Chondrocyte (in vitro differentiated cells): ENCODE measurements at regions not wholly inside any gene's neighbourhood (a gene's known extent, or its start where the extent isn't known, plus 50 kb on each side); places are given as distances from the start of the nearest gene placed in this dataset.

ENCODE experiments used
- DNase-seq: peaks from one replicate; pipeline ENCODE4 v3.0.0; 2021; ENCODE audit warnings: mixed read lengths, low spot score
- H3K27ac Mint-ChIP-seq: one replicate; pipeline ENCODE4 v1.8.0; 2021; ENCODE audit warnings: mild to moderate bottlenecking, moderate library complexity, mixed read lengths; ENCODE audit not compliant: unreplicated experiment
- H3K27me3 Mint-ChIP-seq: 2 replicates; pipeline ENCODE4 v1.8.0; 2021; ENCODE audit warnings: low read depth, mixed read lengths
- H3K36me3 Mint-ChIP-seq: 2 replicates; pipeline ENCODE4 v1.8.0; 2021; ENCODE audit warnings: low read depth, mixed read lengths
- H3K4me1 Mint-ChIP-seq: 2 replicates; pipeline ENCODE4 v1.8.0; 2021; ENCODE audit warnings: low read depth, mild to moderate bottlenecking, mixed read lengths
- H3K4me3 Mint-ChIP-seq: one replicate; pipeline ENCODE4 v1.8.0; 2021; ENCODE audit warnings: mild to moderate bottlenecking, moderate library complexity, mixed read lengths; ENCODE audit not compliant: unreplicated experiment
- H3K9me3 Mint-ChIP-seq: 2 replicates; pipeline ENCODE4 v1.8.0; 2021; ENCODE audit warnings: low read depth, mixed read lengths
- CTCF ChIP-seq: fragments of 200-600 bp; sonication (generic); IDR thresholded peaks from 2 replicates; pipeline ENCODE4 v1.5.0; 2021; ENCODE audit warnings: antibody characterized with exemption, mild to moderate bottlenecking, moderate library complexity

GRCh38 chr15:39193611-39194010, 387.3 kb upstream of the THBS1 start:
- H3K27me3 Mint-ChIP-seq: no peaks in the 10 kb centered on the region
- no peak for TF ChIP-seq CTCF
- no peak overlapping the region for H3K4me3 Mint-ChIP-seq
- H3K9me3 Mint-ChIP-seq: peaks cover 7% of the 10 kb centered on the region
- DNase-seq: no peak
- H3K36me3 Mint-ChIP-seq: no peaks in the 10 kb centered on the region
- H3K27ac Mint-ChIP-seq: peak overlapping the region; percentile 70
- H3K4me1 Mint-ChIP-seq: peaks cover 70% of the 10 kb centered on the region

- no peak for TF ChIP-seq CTCF
- H3K36me3 Mint-ChIP-seq: no peaks in the 10 kb centered on the region
- H3K27me3 Mint-ChIP-seq: no peaks in the 10 kb centered on the region
- peak overlapping the region; percentile 70 for H3K27ac Mint-ChIP-seq
- H3K4me1 Mint-ChIP-seq: peaks cover 70% of the 10 kb centered on the region
- peaks cover 7% of the 10 kb centered on the region for H3K9me3 Mint-ChIP-seq
- H3K4me3 Mint-ChIP-seq: no peak overlapping the region
- no peak for DNase-seq
Observed at GRCh38 chr15:39194106-39194830, 386.6 kb upstream of the THBS1 start.

GRCh38 chr15:39195961-39196486, 384.9 kb upstream of the THBS1 start:
- DNase-seq: no peak
- Mint-ChIP-seq H3K27ac (peak overlapping the region; percentile 81), H3K4me3 (no peak overlapping the region), H3K36me3 (no peaks in the 10 kb centered on the region), H3K4me1 (peaks cover 70% of the 10 kb centered on the region), H3K27me3 (no peaks in the 10 kb centered on the region), H3K9me3 (peaks cover 7% of the 10 kb centered on the region)
- TF ChIP-seq CTCF: no peak

- H3K27ac Mint-ChIP-seq: peak overlapping the region; percentile 2
- no peak overlapping the region for H3K4me3 Mint-ChIP-seq
- no peaks in the 10 kb centered on the region for H3K36me3 Mint-ChIP-seq
- no peak for DNase-seq
- TF ChIP-seq CTCF: no peak
- peaks cover 7% of the 10 kb centered on the region for H3K9me3 Mint-ChIP-seq
- no peaks in the 10 kb centered on the region for H3K27me3 Mint-ChIP-seq
- peaks cover 57% of the 10 kb centered on the region for H3K4me1 Mint-ChIP-seq
Observed at GRCh38 chr15:39198044-39199000, 382.6 kb upstream of the THBS1 start.

- TF ChIP-seq CTCF: no peak
- Mint-ChIP-seq H3K4me3 (no peak overlapping the region), H3K27me3 (no peaks in the 10 kb centered on the region), H3K27ac (peak overlapping the region; percentile 42), H3K36me3 (no peaks in the 10 kb centered on the region), H3K4me1 (peaks cover 54% of the 10 kb centered on the region), H3K9me3 (peaks cover 7% of the 10 kb centered on the region)
- DNase-seq: no peak
Observed at GRCh38 chr15:39199076-39199475, 381.8 kb upstream of the THBS1 start.
